IMR-90 (cell line): ENCODE measurements at regions not wholly inside any gene's neighbourhood (a gene's known extent, or its start where the extent isn't known, plus 50 kb on each side); places are given as distances from the start of the nearest gene placed in this dataset.

Experiments used
- ATAC-seq: fragments of 200-7000 bp; cut with Tn5 transposase; 2 replicates; pipeline ENCODE4 v1.9.1; 2020; ENCODE audit warnings: low read depth, mild to moderate bottlenecking, moderate library complexity
- BruUV-seq: library from RNA; stranded (reverse); fragments of 400-500 nt; replicated peaks from 2 replicates; lab custom pipeline; 2021; lab: Mats Ljungman, UMichigan
- CTCF ChIA-PET: fragments of 300-600 bp; formaldehyde crosslinking; extraction: SDS; loops from one replicate; lab custom pipeline; 2021; ENCODE audit warnings: antibody characterized with exemption; lab: Yijun Ruan, JAX
- POLR2A ChIA-PET: fragments of 300-600 bp; sonication (Branson Sonifier 250); formaldehyde crosslinking; loops from one replicate; lab custom pipeline; 2022; ENCODE audit warnings: antibody characterized with exemption; ENCODE audit not compliant: unreplicated experiment; lab: Charles Lee
- DNase-seq: peaks from one replicate; pipeline ENCODE4 v3.0.0; 2013
- H2AFZ ChIP-seq: replicated peaks from 2 replicates; pipeline ENCODE3; 2013; ENCODE audit warnings: low read length, mild to moderate bottlenecking; ENCODE audit not compliant: poor library complexity
- H2AK5ac ChIP-seq: 2 replicates; pipeline ENCODE4 v1.6.1; 2013; ENCODE audit warnings: low read depth, low read length, inconsistent platforms
- H2AK9ac ChIP-seq: replicated peaks from 2 replicates; pipeline ENCODE3; 2013; ENCODE audit warnings: mild to moderate bottlenecking, low read depth, low read length, moderate library complexity; ENCODE audit not compliant: poor library complexity
- H2BK120ac ChIP-seq: 2 replicates; pipeline ENCODE4 v1.6.1; 2013; ENCODE audit warnings: low read depth, low read length, inconsistent platforms
- H2BK15ac ChIP-seq: 3 replicates; pipeline ENCODE4 v1.6.1; 2013; ENCODE audit warnings: low read depth, low read length, inconsistent platforms
- H2BK20ac ChIP-seq: 2 replicates; pipeline ENCODE4 v1.6.1; 2013; ENCODE audit warnings: low read depth, mild to moderate bottlenecking, inconsistent platforms, low read length, moderate library complexity
- H2BK5ac ChIP-seq: 2 replicates; pipeline ENCODE4 v1.6.1; 2013; ENCODE audit warnings: mild to moderate bottlenecking, low read depth, low read length, inconsistent platforms; ENCODE audit not compliant: poor library complexity, severe bottlenecking
- H3K14ac ChIP-seq: replicated peaks from 2 replicates; pipeline ENCODE4 v1.6.1; 2013; ENCODE audit warnings: low read depth, low read length, inconsistent platforms
- H3K18ac ChIP-seq: 2 replicates; pipeline ENCODE4 v1.6.1; 2013; ENCODE audit warnings: low read depth, low read length, control low read depth
- H3K23ac ChIP-seq: 2 replicates; pipeline ENCODE4 v1.6.1; 2013; ENCODE audit warnings: low read depth, low read length, inconsistent platforms
- H3K27ac ChIP-seq: 2 replicates; pipeline ENCODE4 v1.5.1; 2013; ENCODE audit warnings: mild to moderate bottlenecking, control low read depth, low read length; ENCODE audit not compliant: insufficient read depth
- H3K27me3 ChIP-seq: 2 replicates; pipeline ENCODE4 v1.6.1; 2013; ENCODE audit warnings: low read length; ENCODE audit not compliant: control insufficient read depth, insufficient read depth
- H3K36me3 ChIP-seq: 2 replicates; pipeline ENCODE4 v1.6.1; 2013; ENCODE audit warnings: low read length, mixed read lengths; ENCODE audit not compliant: control insufficient read depth, insufficient read depth
- H3K4ac ChIP-seq: 2 replicates; pipeline ENCODE4 v1.6.1; 2013; ENCODE audit warnings: low read depth, low read length, inconsistent platforms
- H3K4me1 ChIP-seq: 2 replicates; pipeline ENCODE4 v1.6.1; 2013; ENCODE audit warnings: low read length, mixed read lengths; ENCODE audit not compliant: control insufficient read depth, insufficient read depth
- H3K4me2 ChIP-seq: 2 replicates; pipeline ENCODE4 v1.6.1; 2013; ENCODE audit warnings: low read depth, mild to moderate bottlenecking, control low read depth, low read length, moderate library complexity
- H3K4me3 ChIP-seq: 2 replicates; pipeline ENCODE4 v1.5.1; 2013; ENCODE audit warnings: low read depth, mild to moderate bottlenecking, control low read depth, low read length, moderate library complexity; ENCODE audit not compliant: insufficient read depth
- H3K56ac ChIP-seq: 2 replicates; pipeline ENCODE4 v1.6.1; 2013; ENCODE audit warnings: low read length, inconsistent platforms; ENCODE audit not compliant: insufficient read depth; ENCODE audit errors: extremely low read depth
- H3K79me1 ChIP-seq, 2 experiments: 2 replicates each; pipeline ENCODE4 v1.6.1; 2013; ENCODE audit warnings: low read length in 2 of 2, inconsistent platforms in 1 of 2, low read depth in 1 of 2
- H3K9ac ChIP-seq: 2 replicates; pipeline ENCODE4 v1.6.1; 2013; ENCODE audit warnings: low read depth, low read length, control low read depth
- H3K9me1 ChIP-seq: 2 replicates; pipeline ENCODE4 v1.6.1; 2013; ENCODE audit warnings: low read length, inconsistent platforms; ENCODE audit not compliant: insufficient read depth
- H3K9me3 ChIP-seq: 2 replicates; pipeline ENCODE4 v1.6.1; 2013; ENCODE audit warnings: low read length; ENCODE audit not compliant: control insufficient read depth, insufficient read depth
- H4K20me1 ChIP-seq: 2 replicates; pipeline ENCODE4 v1.6.1; 2013; ENCODE audit warnings: low read length, inconsistent platforms; ENCODE audit not compliant: insufficient read depth
- H4K5ac ChIP-seq: 2 replicates; pipeline ENCODE4 v1.6.1; 2013; ENCODE audit warnings: mild to moderate bottlenecking, low read depth, low read length, control low read depth
- H4K8ac ChIP-seq, 2 experiments: 2 replicates each; pipeline ENCODE4 v1.6.1; 2013; ENCODE audit warnings: low read depth in 2 of 2, low read length in 2 of 2, control low read depth in 1 of 2, inconsistent platforms in 1 of 2
- H4K91ac ChIP-seq: 2 replicates; pipeline ENCODE4 v1.6.1; 2013; ENCODE audit warnings: low read depth, low read length, inconsistent platforms; ENCODE audit not compliant: insufficient read depth
- BHLHE40 ChIP-seq: fragments of 150-350 bp; IDR thresholded peaks from 2 replicates; pipeline ENCODE4 v1.6.1; 2016; ENCODE audit warnings: mild to moderate bottlenecking, low read depth, low read length
- CEBPB ChIP-seq: IDR thresholded peaks from 2 replicates; pipeline ENCODE4 v1.6.1; 2012; ENCODE audit warnings: low read depth, low read length, improper control_type of control experiment
- CHD1 ChIP-seq: IDR thresholded peaks from 2 replicates; pipeline ENCODE4 v1.6.1; 2012; ENCODE audit warnings: low read depth, low read length, improper control_type of control experiment
- FOS ChIP-seq: fragments of 150-350 bp; IDR thresholded peaks from 2 replicates; pipeline ENCODE4 v1.6.1; 2016; ENCODE audit warnings: low read depth, low read length
- MAZ ChIP-seq: IDR thresholded peaks from 2 replicates; pipeline ENCODE4 v1.6.1; 2012; ENCODE audit warnings: low read depth, mild to moderate bottlenecking, low read length, improper control_type of control experiment, moderate library complexity, borderline replicate concordance
- NFE2L2 ChIP-seq: fragments of 150-350 bp; IDR thresholded peaks from 2 replicates; pipeline ENCODE4 v1.6.1; 2016; ENCODE audit warnings: low read depth, mild to moderate bottlenecking, low read length
- POLR2A ChIP-seq: IDR thresholded peaks from 2 replicates; pipeline ENCODE4 v1.6.1; 2012; ENCODE audit warnings: mild to moderate bottlenecking, low read depth, low read length
- RAD21 ChIP-seq: IDR thresholded peaks from 2 replicates; pipeline ENCODE4 v1.6.1; 2012; ENCODE audit warnings: low read length, improper control_type of control experiment
- RCOR1 ChIP-seq: IDR thresholded peaks from 2 replicates; pipeline ENCODE4 v1.6.1; 2012; ENCODE audit warnings: mild to moderate bottlenecking, low read length, improper control_type of control experiment; ENCODE audit not compliant: insufficient replicate concordance
- RFX5 ChIP-seq: IDR thresholded peaks from 2 replicates; pipeline ENCODE4 v1.8.0; 2012; ENCODE audit warnings: low read depth, mild to moderate bottlenecking, low read length, moderate library complexity
- WGBS, 2 experiments: methylation state at CpG; one replicate each; pipeline versions ENCODE4 v1.1.5 to v1.1.7; 2013; ENCODE audit warnings: missing lambda C conversion rate in 2 of 2; ENCODE audit not compliant: insufficient read length in 1 of 2; ENCODE audit errors: extremely low coverage in 2 of 2; 5-methylcytosine and 5-hydroxymethylcytosine counted together
- dilution Hi-C: fragments of 300-500 bp; cut with HindIII; formaldehyde crosslinking; loops from one replicate; pipeline ENCODE4 v1.14.3; 2018; ENCODE audit warnings: low sequenced_read_pairs; ENCODE audit not compliant: unreplicated experiment
- in situ Hi-C: fragments of 300-500 bp; cut with MboI; formaldehyde crosslinking; loops from 3 replicates; pipeline ENCODE4 v1.14.3; 2019; ENCODE audit warnings: low sequenced_read_pairs, inconsistent platforms, mixed read lengths
- intact Hi-C: fragments of 100-400 bp; cut with micrococcal nuclease; formaldehyde crosslinking; loops from 2 replicates; pipeline ENCODE4 v1.10.0; 2022
- TF ChIP-seq, protein P1 (sequence below): fragments of 150-350 bp; IDR thresholded peaks from 2 replicates; pipeline ENCODE4 v1.6.1; 2016; ENCODE audit warnings: low read depth, mild to moderate bottlenecking, low read length, moderate library complexity, borderline replicate concordance
- TF ChIP-seq, protein P2 (sequence below): conservative IDR thresholded peaks from 2 replicates; pipeline ENCODE4 v1.5.1; 2012; ENCODE audit warnings: mild to moderate bottlenecking, low read depth, low read length, improper control_type of control experiment
- TF ChIP-seq, protein P3 (sequence below): fragments of 150-350 bp; IDR thresholded peaks from 2 replicates; pipeline ENCODE4 v1.6.1; 2017; ENCODE audit warnings: mild to moderate bottlenecking, antibody characterized with exemption, low read length, low read depth

DNA sequence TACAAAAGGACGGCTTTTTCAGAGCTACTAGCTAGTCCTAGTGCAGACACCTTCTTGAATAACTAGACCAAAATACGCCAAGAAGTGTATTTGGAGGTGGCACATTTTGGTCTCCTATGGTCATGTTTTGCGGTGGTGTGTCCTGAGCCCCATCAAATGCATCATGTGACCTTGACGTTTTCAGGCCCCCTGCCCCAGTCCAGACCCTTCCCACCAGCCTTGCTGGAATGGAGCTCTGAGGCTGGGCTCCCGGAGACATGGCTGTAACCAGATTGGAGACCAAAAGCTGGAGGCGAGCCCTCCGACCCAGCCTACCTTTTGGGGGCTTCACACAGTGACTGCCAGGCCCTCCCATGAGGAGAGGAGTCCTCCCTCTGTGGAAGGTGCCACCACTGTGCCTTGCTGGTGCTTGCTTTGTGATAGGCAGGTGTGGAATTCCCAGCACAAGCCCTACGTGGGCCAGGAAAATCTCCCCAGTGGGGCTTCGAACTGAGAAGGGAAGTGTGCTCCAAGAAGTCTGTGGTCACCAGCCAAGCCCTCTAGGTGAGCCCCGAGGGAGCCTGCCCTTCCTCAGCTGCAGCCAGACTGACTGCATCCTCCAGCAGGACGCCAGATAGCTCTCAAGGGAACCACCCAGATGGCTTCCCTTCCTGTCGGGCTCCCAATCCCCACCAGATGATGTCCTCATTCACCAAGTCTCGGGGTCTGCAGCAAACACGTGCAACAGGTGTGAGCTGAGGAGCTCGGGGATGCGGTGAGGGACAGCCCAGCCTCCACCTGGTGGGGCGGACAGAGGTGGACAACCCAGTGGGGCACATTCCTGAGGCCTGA is 126.2 kb downstream of the ASB7 start:
- Histone ChIP-seq H3K23ac (no peak overlapping the region), H3K79me1 (peaks cover 0 to 6% of the 10 kb centered on the region in 2 experiments; a peak in 1 of 4 replicates), H2AFZ (no peak overlapping the region), H4K8ac (no peak overlapping the region), H3K18ac (no peak overlapping the region), H3K36me3 (no peaks in the 10 kb centered on the region), H2BK5ac (peak overlapping the region; percentile 17), H2BK15ac (0 out of 3 replicates have a peak overlapping the region, but pooled peaks have one; percentile 15), H4K20me1 (no peaks in the 10 kb centered on the region), H3K9ac (no peak overlapping the region), H3K4me3 (no peak overlapping the region), H3K56ac (no peak overlapping the region), H4K91ac (no peak overlapping the region), H3K27me3 (no peaks in the 10 kb centered on the region), H3K4me1 (peaks cover 30% of the 10 kb centered on the region), H2BK120ac (peak overlapping the region; percentile 37), H2BK20ac (no peak overlapping the region), H3K4me2 (no peak overlapping the region), H3K4ac (peak overlapping the region; percentile 12; the same call in 1 of the 2 replicates), H3K9me1 (peaks cover 28% of the 10 kb centered on the region), H3K27ac (no peak overlapping the region), H4K5ac (no peak overlapping the region), H3K9me3 (no peaks in the 10 kb centered on the region), H2AK9ac (peak overlapping the region; percentile 34), H2AK5ac (peak overlapping the region; percentile 55), H3K14ac (no peak overlapping the region)
- 93% methylated on average over 3 of the region's 17 CpGs; no CpG with 5 or more reads in 1 of the 2 experiments for WGBS, 2 experiments
- dilution Hi-C loops (no loop called here), in situ Hi-C loops (no loop called here), intact Hi-C loops (no loop called here)
- ATAC-seq (no peak), DNase-seq (no peak)
- ChIA-PET CTCF (no interaction called here), POLR2A (no interaction called here)
- no TSS peak for BruUV-seq
- TF ChIP-seq POLR2A (no peak), FOS (no peak), RAD21 (no peak), CHD1 (no peak), RCOR1 (no peak), NFE2L2 (no peak), BHLHE40 (no peak), RFX5 (no peak), CEBPB (no peak), MAZ (no peak)
- TF ChIP-seq, protein P1, sequence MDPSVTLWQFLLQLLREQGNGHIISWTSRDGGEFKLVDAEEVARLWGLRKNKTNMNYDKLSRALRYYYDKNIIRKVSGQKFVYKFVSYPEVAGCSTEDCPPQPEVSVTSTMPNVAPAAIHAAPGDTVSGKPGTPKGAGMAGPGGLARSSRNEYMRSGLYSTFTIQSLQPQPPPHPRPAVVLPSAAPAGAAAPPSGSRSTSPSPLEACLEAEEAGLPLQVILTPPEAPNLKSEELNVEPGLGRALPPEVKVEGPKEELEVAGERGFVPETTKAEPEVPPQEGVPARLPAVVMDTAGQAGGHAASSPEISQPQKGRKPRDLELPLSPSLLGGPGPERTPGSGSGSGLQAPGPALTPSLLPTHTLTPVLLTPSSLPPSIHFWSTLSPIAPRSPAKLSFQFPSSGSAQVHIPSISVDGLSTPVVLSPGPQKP = no peak
- TF ChIP-seq, protein P2, sequence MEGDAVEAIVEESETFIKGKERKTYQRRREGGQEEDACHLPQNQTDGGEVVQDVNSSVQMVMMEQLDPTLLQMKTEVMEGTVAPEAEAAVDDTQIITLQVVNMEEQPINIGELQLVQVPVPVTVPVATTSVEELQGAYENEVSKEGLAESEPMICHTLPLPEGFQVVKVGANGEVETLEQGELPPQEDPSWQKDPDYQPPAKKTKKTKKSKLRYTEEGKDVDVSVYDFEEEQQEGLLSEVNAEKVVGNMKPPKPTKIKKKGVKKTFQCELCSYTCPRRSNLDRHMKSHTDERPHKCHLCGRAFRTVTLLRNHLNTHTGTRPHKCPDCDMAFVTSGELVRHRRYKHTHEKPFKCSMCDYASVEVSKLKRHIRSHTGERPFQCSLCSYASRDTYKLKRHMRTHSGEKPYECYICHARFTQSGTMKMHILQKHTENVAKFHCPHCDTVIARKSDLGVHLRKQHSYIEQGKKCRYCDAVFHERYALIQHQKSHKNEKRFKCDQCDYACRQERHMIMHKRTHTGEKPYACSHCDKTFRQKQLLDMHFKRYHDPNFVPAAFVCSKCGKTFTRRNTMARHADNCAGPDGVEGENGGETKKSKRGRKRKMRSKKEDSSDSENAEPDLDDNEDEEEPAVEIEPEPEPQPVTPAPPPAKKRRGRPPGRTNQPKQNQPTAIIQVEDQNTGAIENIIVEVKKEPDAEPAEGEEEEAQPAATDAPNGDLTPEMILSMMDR = no peak
- TF ChIP-seq, protein P3, sequence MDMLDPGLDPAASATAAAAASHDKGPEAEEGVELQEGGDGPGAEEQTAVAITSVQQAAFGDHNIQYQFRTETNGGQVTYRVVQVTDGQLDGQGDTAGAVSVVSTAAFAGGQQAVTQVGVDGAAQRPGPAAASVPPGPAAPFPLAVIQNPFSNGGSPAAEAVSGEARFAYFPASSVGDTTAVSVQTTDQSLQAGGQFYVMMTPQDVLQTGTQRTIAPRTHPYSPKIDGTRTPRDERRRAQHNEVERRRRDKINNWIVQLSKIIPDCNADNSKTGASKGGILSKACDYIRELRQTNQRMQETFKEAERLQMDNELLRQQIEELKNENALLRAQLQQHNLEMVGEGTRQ = no peak
